Erythroblast (primary cell): ENCODE measurements at regions not wholly inside any gene's neighbourhood (a gene's known extent, or its start where the extent isn't known, plus 50 kb on each side); places are given as distances from the start of the nearest gene placed in this dataset.

Source experiments
- GATA1 ChIP-seq: IDR thresholded peaks from 2 replicates; pipeline ENCODE4 v1.6.1; 2011; ENCODE audit warnings: low read depth, mild to moderate bottlenecking, control low read depth, low read length, moderate library complexity
- POLR2A ChIP-seq: IDR thresholded peaks from 2 replicates; pipeline ENCODE4 v1.6.1; 2011; ENCODE audit warnings: mild to moderate bottlenecking, low read length

DNA sequence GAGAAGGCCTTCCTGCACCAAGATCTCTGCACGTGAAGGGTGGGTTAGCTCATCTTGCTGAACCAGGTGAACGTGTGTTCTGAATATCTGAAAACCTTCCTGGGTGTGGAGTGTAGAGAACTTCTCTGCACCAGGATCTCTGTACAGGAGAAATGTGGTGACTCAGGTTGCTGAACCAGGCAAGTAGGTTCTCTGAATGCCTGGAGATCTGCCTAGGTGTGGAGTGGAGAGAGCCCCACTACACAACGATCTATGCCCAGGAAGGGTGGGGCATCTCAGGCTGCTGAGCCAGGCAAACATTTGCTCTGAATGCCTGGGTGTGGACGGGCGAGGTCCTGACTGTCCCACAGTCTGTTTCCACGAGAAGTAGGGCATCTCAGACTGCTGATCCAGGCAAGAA, 1002.3 kb upstream of the KCND2 start:
- TF ChIP-seq POLR2A (no peak), GATA1 (no peak)
